H9 (cell line): ENCODE measurements at regions not wholly inside any gene's neighbourhood (a gene's known extent, or its start where the extent isn't known, plus 50 kb on each side); places are given as distances from the start of the nearest gene placed in this dataset.

ENCODE experiments used
- DNase-seq: peaks from one replicate; pipeline ENCODE4 v3.0.0-alpha.2; 2017
- H2AFZ ChIP-seq: one replicate; pipeline ENCODE4 v1.6.1; 2013; ENCODE audit warnings: mild to moderate bottlenecking, low read length, control low read depth, moderate library complexity
- H2AK5ac ChIP-seq: 2 replicates; pipeline ENCODE4 v1.6.1; 2013; ENCODE audit warnings: low read length, control low read depth, mixed read lengths; ENCODE audit not compliant: insufficient read length
- H2BK120ac ChIP-seq: one replicate; pipeline ENCODE4 v1.6.1; 2013; ENCODE audit warnings: low read depth, mild to moderate bottlenecking, low read length, control low read depth, inconsistent platforms; ENCODE audit not compliant: poor library complexity, severe bottlenecking
- H2BK12ac ChIP-seq: 2 replicates; pipeline ENCODE4 v1.6.1; 2013; ENCODE audit warnings: low read length, control low read depth, mixed read lengths, low read depth; ENCODE audit not compliant: insufficient read length
- H2BK15ac ChIP-seq: 2 replicates; pipeline ENCODE4 v1.6.1; 2013; ENCODE audit warnings: low read depth, low read length, control low read depth
- H2BK20ac ChIP-seq: one replicate; pipeline ENCODE4 v1.6.1; 2013; ENCODE audit warnings: low read depth, mild to moderate bottlenecking, low read length, control low read depth, inconsistent platforms; ENCODE audit not compliant: poor library complexity, severe bottlenecking
- H2BK5ac ChIP-seq: 2 replicates; pipeline ENCODE4 v1.6.1; 2013; ENCODE audit warnings: low read length, control low read depth, mixed read lengths; ENCODE audit not compliant: insufficient read length
- H3K14ac ChIP-seq: 2 replicates; pipeline ENCODE4 v1.6.1; 2013; ENCODE audit warnings: low read length, control low read depth; ENCODE audit not compliant: insufficient read depth
- H3K18ac ChIP-seq: 2 replicates; pipeline ENCODE4 v1.6.1; 2013; ENCODE audit warnings: low read depth, mild to moderate bottlenecking, mixed read lengths, low read length, control low read depth; ENCODE audit not compliant: insufficient read length
- H3K23ac ChIP-seq: 2 replicates; pipeline ENCODE4 v1.6.1; 2013; ENCODE audit warnings: low read length, control low read depth, mixed read lengths, low read depth; ENCODE audit not compliant: insufficient read length
- H3K23me2 ChIP-seq: 2 replicates; pipeline ENCODE4 v1.6.1; 2013; ENCODE audit warnings: low read depth, mild to moderate bottlenecking, mixed read lengths, low read length, control low read depth; ENCODE audit not compliant: insufficient read length, poor library complexity, severe bottlenecking
- H3K27ac ChIP-seq: 2 replicates; pipeline ENCODE4 v1.5.1; 2013; ENCODE audit warnings: low read length, control low read depth, mixed read lengths, low read depth; ENCODE audit not compliant: insufficient read length
- H3K27me3 ChIP-seq: 2 replicates; pipeline ENCODE4 v1.6.1; 2013; ENCODE audit warnings: low read length, control low read depth, inconsistent platforms; ENCODE audit not compliant: insufficient read depth
- H3K4ac ChIP-seq: 2 replicates; pipeline ENCODE4 v1.6.1; 2013; ENCODE audit warnings: low read depth, mild to moderate bottlenecking, control low read depth, inconsistent platforms, low read length, moderate library complexity
- H3K4me1 ChIP-seq: 2 replicates; pipeline ENCODE4 v1.6.1; 2013; ENCODE audit warnings: low read length, control low read depth, inconsistent platforms; ENCODE audit not compliant: insufficient read depth
- H3K4me2 ChIP-seq: 2 replicates; pipeline ENCODE4 v1.6.1; 2013; ENCODE audit warnings: low read length, control low read depth, mixed read lengths; ENCODE audit not compliant: insufficient read length, insufficient read depth
- H3K56ac ChIP-seq: 2 replicates; pipeline ENCODE4 v1.6.1; 2013; ENCODE audit warnings: low read depth, mild to moderate bottlenecking, mixed read lengths, low read length, control low read depth; ENCODE audit not compliant: insufficient read length
- H3K79me1 ChIP-seq: 2 replicates; pipeline ENCODE4 v1.6.1; 2013; ENCODE audit warnings: low read depth, mild to moderate bottlenecking, moderate library complexity, low read length, control low read depth, inconsistent platforms; ENCODE audit not compliant: insufficient read depth, poor library complexity, severe bottlenecking
- H3K79me2 ChIP-seq: 2 replicates; pipeline ENCODE4 v1.6.1; 2013; ENCODE audit warnings: low read length, control low read depth, inconsistent platforms; ENCODE audit not compliant: insufficient read depth
- H3K9ac ChIP-seq: 2 replicates; pipeline ENCODE4 v1.6.1; 2013; ENCODE audit warnings: low read length, control low read depth, mixed read lengths; ENCODE audit not compliant: insufficient read length; ENCODE audit errors: extremely low read depth
- H3K9me3 ChIP-seq: one replicate; pipeline ENCODE4 v1.6.1; 2013; ENCODE audit warnings: low read depth, low read length, inconsistent platforms; ENCODE audit not compliant: control insufficient read depth
- H3T11ph ChIP-seq: one replicate; pipeline ENCODE4 v1.6.1; 2013; ENCODE audit warnings: mild to moderate bottlenecking, low read length, control low read depth, inconsistent platforms
- H4K20me1 ChIP-seq: one replicate; pipeline ENCODE4 v1.6.1; 2013; ENCODE audit not compliant: control insufficient read depth, insufficient read length, insufficient read depth
- H4K5ac ChIP-seq: 2 replicates; pipeline ENCODE4 v1.6.1; 2013; ENCODE audit warnings: low read depth, mild to moderate bottlenecking, mixed read lengths, low read length, control low read depth; ENCODE audit not compliant: insufficient read length
- H4K8ac ChIP-seq: replicated peaks from 2 replicates; pipeline ENCODE4 v1.6.1; 2013; ENCODE audit warnings: low read length, control low read depth, mixed read lengths, low read depth; ENCODE audit not compliant: insufficient read length
- H4K91ac ChIP-seq: 2 replicates; pipeline ENCODE4 v1.6.1; 2013; ENCODE audit warnings: low read depth, mild to moderate bottlenecking, moderate library complexity, mixed read lengths, low read length, control low read depth; ENCODE audit not compliant: insufficient read length
- H3K27ac Mint-ChIP-seq, 3 experiments: 2 replicates in 2 of 3; 3 replicates in 1 of 3; pipeline ENCODE4 v1.8.0; 2020 to 2021; ENCODE audit warnings: mixed read lengths in 3 of 3, mild to moderate bottlenecking in 1 of 3, moderate library complexity in 1 of 3
- H3K27me3 Mint-ChIP-seq: 2 replicates; pipeline ENCODE4 v1.8.0; 2021; ENCODE audit warnings: low read depth, mild to moderate bottlenecking, moderate library complexity, mixed read lengths
- H3K36me3 Mint-ChIP-seq, 3 experiments: 2 replicates in 2 of 3; 3 replicates in 1 of 3; pipeline ENCODE4 v1.8.0; 2020 to 2021; ENCODE audit warnings: low read depth in 3 of 3, mixed read lengths in 3 of 3; ENCODE audit not compliant: insufficient read depth in 1 of 3
- H3K4me1 Mint-ChIP-seq, 2 experiments: 2 replicates each; pipeline ENCODE4 v1.8.0; 2020; ENCODE audit warnings: mixed read lengths in 2 of 2
- H3K4me3 Mint-ChIP-seq, 2 experiments: 2 replicates in 1 of 2; 3 replicates in 1 of 2; pipeline ENCODE4 v1.8.0; 2020 to 2021; ENCODE audit warnings: mild to moderate bottlenecking in 2 of 2, mixed read lengths in 2 of 2, moderate library complexity in 1 of 2
- H3K9me3 Mint-ChIP-seq, 2 experiments: 2 replicates in 1 of 2; 3 replicates in 1 of 2; pipeline ENCODE4 v1.8.0; 2020; ENCODE audit warnings: mild to moderate bottlenecking in 2 of 2, mixed read lengths in 2 of 2, moderate library complexity in 1 of 2
- CTCF ChIP-seq: fragments of 200-600 bp; sonication (generic); conservative IDR thresholded peaks from 3 replicates; pipeline ENCODE4 v1.8.0; 2021; ENCODE audit warnings: antibody characterized with exemption, mild to moderate bottlenecking
- WGBS: extraction: QIAGEN DNeasy Blood & Tissue Kit; methylation state at CpG from one replicate; pipeline ENCODE4 v1.1.7; 2013; ENCODE audit warnings: missing lambda C conversion rate, low lambda C conversion rate, mixed read lengths; ENCODE audit not compliant: insufficient read length; ENCODE audit errors: extremely low coverage; 5-methylcytosine and 5-hydroxymethylcytosine counted together

GRCh38 chr1:192489748-192490147 lies 85.8 kb upstream of the RGS1 start:
- Histone ChIP-seq H4K91ac (no peak overlapping the region), H3K27me3 (no peaks in the 10 kb centered on the region), H3K27ac (no peak overlapping the region), H3K23ac (no peak overlapping the region), H3K18ac (no peak overlapping the region), H3K56ac (no peak overlapping the region), H2AK5ac (no peak overlapping the region), H4K5ac (no peak overlapping the region), H3K4me1 (no peaks in the 10 kb centered on the region), H3K14ac (no peak overlapping the region), H2BK5ac (no peak overlapping the region), H4K20me1 (no peaks in the 10 kb centered on the region), H3T11ph (no peak overlapping the region), H2BK12ac (peak overlapping the region; percentile 15), H3K4me2 (no peak overlapping the region), H3K79me2 (no peaks in the 10 kb centered on the region), H3K9me3 (no peaks in the 10 kb centered on the region), H4K8ac (no peak overlapping the region), H3K23me2 (no peaks in the 10 kb centered on the region), H3K4ac (no peak overlapping the region), H3K79me1 (no peaks in the 10 kb centered on the region), H3K9ac (no peak overlapping the region), H2BK15ac (no peak overlapping the region), H2BK120ac (no peak overlapping the region), H2AFZ (no peak overlapping the region), H2BK20ac (no peak overlapping the region)
- TF ChIP-seq CTCF = no peak
- no peaks in the 10 kb centered on the region for H3K36me3 Mint-ChIP-seq
- H3K9me3 Mint-ChIP-seq = no peaks in the 10 kb centered on the region
- H3K27ac Mint-ChIP-seq = peak overlapping the region in 2 of 3 experiments; percentile 4 to 58; a peak in 3 of 7 replicates
- WGBS = no CpG with 5 or more reads among the region's 2 CpGs
- no peaks in the 10 kb centered on the region for H3K27me3 Mint-ChIP-seq
- H3K4me1 Mint-ChIP-seq = peaks cover 0 to 3% of the 10 kb centered on the region in 2 experiments; a peak in 1 of 4 replicates
- no peak overlapping the region for H3K4me3 Mint-ChIP-seq
- DNase-seq = peak; percentile 40
